GM13976 (cell line): ENCODE measurements at regions not wholly inside any gene's neighbourhood (a gene's known extent, or its start where the extent isn't known, plus 50 kb on each side); places are given as distances from the start of the nearest gene placed in this dataset.

Experiments used
- DNase-seq: peaks from one replicate; pipeline ENCODE4 v3.0.0; 2012; ENCODE audit warnings: low spot score
- in situ Hi-C: fragments of 300-500 bp; cut with MboI; formaldehyde crosslinking; loops from one replicate; pipeline ENCODE4 v1.12.0; 2022; ENCODE audit warnings: low sequenced_read_pairs, mixed read lengths, inconsistent platforms; ENCODE audit not compliant: unreplicated experiment
- TF ChIP-seq, protein P1 (sequence below): IDR thresholded peaks from 2 replicates; pipeline ENCODE4 v1.5.1; 2012; ENCODE audit warnings: borderline replicate concordance, mild to moderate bottlenecking; ENCODE audit not compliant: insufficient read depth; ENCODE audit errors: extremely low read depth, missing control alignments, control extremely low read depth

DNA sequence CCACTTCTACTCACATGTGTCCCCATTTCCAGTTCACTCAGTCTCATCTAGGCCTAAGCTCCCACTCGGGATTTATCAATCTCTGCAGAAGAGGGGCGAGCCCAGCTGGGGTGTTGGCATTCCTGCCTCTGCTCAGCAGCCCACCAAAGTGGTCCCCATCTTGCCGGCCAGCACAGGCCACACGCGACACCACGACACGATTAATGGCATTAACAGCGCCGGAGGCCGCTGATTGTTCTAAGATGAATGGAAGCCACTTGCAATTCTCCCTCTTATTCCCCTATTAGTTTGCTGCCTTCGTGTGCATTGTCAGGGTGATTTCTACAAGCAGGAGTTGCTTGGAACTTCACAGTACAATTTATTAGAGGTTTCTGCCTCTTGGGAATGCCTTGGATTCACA, 477.3 kb downstream of the SHQ1 start:
- DNase-seq = no peak
- TF ChIP-seq, protein P1, sequence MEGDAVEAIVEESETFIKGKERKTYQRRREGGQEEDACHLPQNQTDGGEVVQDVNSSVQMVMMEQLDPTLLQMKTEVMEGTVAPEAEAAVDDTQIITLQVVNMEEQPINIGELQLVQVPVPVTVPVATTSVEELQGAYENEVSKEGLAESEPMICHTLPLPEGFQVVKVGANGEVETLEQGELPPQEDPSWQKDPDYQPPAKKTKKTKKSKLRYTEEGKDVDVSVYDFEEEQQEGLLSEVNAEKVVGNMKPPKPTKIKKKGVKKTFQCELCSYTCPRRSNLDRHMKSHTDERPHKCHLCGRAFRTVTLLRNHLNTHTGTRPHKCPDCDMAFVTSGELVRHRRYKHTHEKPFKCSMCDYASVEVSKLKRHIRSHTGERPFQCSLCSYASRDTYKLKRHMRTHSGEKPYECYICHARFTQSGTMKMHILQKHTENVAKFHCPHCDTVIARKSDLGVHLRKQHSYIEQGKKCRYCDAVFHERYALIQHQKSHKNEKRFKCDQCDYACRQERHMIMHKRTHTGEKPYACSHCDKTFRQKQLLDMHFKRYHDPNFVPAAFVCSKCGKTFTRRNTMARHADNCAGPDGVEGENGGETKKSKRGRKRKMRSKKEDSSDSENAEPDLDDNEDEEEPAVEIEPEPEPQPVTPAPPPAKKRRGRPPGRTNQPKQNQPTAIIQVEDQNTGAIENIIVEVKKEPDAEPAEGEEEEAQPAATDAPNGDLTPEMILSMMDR = no peak
- in situ Hi-C loops = no loop called here

DNA sequence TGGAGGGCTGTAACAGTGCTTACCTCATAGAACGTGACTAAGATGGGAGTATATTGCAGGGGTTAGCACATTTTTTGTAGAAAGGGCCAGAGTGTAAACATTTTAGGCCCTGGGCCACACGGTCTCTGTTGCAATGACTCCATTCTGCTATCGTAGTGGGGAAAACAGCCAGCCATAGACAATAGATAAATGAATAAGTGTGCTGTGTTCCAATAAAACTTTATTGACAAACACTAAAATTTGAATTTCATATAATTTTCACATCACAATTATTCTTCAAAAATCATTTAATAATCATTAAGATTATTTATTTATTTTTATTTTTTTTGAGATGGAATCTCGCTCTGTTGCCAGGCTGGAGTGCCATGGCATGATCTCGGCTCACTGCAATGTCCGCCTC, 478.6 kb downstream of the SHQ1 start:
- no peak for DNase-seq
- TF ChIP-seq, protein P1 = no peak
- in situ Hi-C loops = no loop called here

DNA sequence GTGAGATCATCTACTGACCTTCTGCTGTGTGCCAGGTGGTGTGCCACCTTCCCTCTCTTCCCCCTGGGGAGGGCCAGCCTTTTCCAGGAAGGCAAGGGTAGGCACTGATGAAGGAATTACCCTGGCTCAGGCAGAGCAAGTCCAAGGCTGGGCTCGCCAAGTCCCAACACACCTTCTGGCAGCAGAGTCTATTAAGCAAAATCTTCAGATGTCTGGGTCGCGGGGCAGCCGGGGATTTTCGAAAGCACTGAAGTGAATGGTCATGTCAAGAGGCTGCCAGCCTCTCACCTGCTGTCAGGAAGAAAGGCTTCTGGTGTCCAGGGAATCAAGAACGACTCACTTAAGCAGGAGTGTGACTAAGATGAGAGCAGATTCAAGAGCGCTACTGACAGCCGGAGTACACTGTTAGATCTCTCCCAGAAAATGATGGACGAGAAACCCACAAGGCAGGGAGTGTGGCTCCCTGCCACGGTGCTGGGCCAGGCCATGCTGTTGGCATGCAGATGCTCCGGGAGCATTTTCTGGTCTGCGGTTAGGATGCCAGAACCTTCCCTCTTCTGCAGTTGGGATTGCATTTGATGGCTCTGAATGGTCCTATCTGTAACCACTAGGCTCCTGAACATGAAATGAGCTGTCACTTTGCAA, 479.8 kb downstream of the SHQ1 start:
- in situ Hi-C loops = no loop called here
- no peak for DNase-seq
- TF ChIP-seq, protein P1 = no peak

DNA sequence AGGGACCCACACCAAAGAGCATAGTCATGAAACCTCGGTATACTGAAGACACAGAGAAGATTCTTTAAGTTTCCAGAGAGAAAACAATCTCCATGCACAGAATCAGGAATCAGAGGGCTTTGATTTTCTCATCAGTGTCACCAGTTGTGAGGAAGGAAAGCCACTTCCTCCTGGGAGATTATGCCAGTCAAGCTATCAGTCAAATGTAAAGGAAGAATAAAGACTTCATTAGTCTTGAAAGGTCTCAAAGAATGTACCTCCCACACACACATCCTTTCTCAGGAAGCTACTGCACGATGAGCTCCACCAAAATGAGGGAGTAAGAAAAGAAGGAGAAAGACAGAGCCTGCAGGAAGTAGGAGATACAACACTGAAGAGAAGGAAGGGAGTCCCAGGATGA, 486.3 kb downstream of the SHQ1 start:
- DNase-seq = no peak
- TF ChIP-seq, protein P1 = no peak
- in situ Hi-C loops = no loop called here

DNA sequence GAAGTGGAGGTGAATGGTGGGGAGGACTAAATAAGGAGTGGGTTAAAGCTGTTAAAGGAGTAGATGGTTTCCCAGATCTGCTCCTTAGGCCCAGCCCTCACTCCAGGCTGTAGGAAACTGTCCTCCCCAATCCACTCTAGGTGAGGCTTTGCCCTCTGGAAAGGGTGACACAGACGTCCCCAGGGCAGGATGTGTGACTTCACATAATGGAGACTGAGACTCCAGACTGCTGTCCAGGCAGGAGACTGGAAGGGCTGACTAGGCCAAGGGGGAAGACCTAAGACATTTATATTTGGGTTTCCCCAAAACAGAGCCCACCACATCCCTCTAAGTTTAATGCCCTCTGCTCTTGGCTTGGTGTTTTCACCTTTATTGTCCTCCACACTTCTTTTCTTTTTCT, 488.5 kb downstream of the SHQ1 start:
- in situ Hi-C loops = no loop called here
- DNase-seq = no peak
- TF ChIP-seq, protein P1 = no peak

DNA sequence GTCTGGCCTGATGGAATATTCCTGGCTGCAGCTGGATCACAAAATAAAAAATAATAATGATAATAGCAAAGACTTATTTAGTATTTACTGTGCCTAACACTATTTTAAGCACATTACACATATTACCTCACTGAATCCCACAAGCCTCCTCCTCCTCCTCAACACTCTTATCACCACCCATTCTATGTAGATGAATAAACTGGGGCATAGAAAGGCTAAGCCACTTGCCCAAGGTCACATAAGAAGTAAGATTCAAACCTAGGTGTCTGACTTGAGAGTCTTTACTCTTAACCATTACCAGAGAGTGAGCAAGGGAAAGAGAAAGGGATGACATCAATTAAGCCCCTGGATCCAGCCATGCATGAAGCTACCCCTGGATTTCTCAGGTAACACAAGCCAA, 493.1 kb downstream of the SHQ1 start:
- TF ChIP-seq, protein P1 = no peak
- in situ Hi-C loops = no loop called here
- no peak for DNase-seq
